ENCODE measurements at regions not wholly inside any gene's neighbourhood (a gene's known extent, or its start where the extent isn't known, plus 50 kb on each side); places are given as distances from the start of the nearest gene placed in this dataset.

DNA sequence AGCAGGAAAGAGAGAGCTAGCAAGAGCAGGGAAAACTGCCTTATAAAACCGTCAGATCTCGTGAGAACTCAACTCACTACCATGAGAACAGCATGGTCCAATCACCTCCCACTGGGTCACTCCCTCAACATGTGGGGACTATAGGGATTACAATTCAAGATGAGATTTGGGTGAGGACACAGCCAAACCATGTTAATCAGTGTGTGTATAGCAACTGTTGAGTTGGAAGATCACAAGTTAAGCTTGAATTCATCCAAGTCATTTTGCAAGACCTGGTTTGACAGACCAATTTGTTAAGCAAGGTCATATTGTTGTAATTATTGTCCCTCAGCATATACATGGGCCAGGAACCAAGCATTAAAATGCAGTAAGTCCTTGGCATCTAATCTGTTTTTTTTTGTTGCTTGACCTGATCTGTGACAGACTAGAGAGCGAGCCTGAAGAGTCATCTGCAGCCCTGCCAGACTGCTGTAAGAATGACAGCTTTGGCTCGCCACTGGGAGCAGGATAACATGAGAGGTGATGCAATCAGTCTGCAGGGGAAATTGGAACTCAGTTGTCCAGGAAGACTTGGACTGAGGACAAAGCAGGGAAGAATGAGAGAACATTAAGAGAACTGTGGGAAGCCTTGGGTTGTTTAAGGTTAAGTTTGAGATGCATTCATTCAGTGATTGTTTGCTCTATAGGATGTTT is 297.6 kb upstream of the SEL1L start:
- TF ChIP-seq CTCF (IDR thresholded peaks at IDR 0.05; ENCODE audit: borderline replicate concordance, control extremely low read depth, extremely low read depth, insufficient read depth, missing control alignments): no peak
- in situ Hi-C loops (cut with MboI; ENCODE audit: low sequenced_read_pairs, unreplicated experiment): no loop called here
- no peak for DNase-seq (ENCODE audit: low spot score)

GRCh38 chr14:81834308-81834707 is 300.7 kb upstream of the SEL1L start:
- in situ Hi-C loops (cut with MboI; ENCODE audit: low sequenced_read_pairs, unreplicated experiment): no loop called here
- no peak for DNase-seq (ENCODE audit: low spot score)
- TF ChIP-seq CTCF (IDR thresholded peaks at IDR 0.05; ENCODE audit: borderline replicate concordance, control extremely low read depth, extremely low read depth, insufficient read depth, missing control alignments): no peak

- DNase-seq (ENCODE audit: low spot score): no peak
- no peak for TF ChIP-seq CTCF (IDR thresholded peaks at IDR 0.05; ENCODE audit: borderline replicate concordance, control extremely low read depth, extremely low read depth, insufficient read depth, missing control alignments)
- in situ Hi-C loops (cut with MboI; ENCODE audit: low sequenced_read_pairs, unreplicated experiment): no loop called here
Observed at GRCh38 chr14:81837304-81837703, 303.7 kb upstream of the SEL1L start.

DNA sequence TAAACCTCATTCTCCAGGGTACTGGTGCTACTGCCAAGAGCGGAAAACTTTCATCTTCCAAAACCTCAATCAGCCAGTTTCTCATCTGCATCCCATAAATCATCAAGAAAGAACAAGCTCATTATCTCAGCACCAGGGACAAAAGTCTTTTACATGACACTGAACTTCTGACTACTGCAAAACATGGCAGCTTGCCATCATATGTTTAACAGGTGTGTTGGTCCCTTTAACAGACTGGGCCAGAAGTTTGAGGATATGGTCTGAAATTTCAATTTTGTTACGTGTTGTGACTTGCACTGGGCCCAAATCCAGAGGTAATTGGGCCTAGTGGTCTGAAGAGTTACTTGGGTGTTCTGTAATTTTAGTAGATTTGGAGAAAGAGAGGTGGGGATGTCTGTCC is 305.4 kb upstream of the SEL1L start:
- in situ Hi-C loops (cut with MboI; ENCODE audit: low sequenced_read_pairs, unreplicated experiment): no loop called here
- TF ChIP-seq CTCF (IDR thresholded peaks at IDR 0.05; ENCODE audit: borderline replicate concordance, control extremely low read depth, extremely low read depth, insufficient read depth, missing control alignments): no peak
- no peak for DNase-seq (ENCODE audit: low spot score)

DNA sequence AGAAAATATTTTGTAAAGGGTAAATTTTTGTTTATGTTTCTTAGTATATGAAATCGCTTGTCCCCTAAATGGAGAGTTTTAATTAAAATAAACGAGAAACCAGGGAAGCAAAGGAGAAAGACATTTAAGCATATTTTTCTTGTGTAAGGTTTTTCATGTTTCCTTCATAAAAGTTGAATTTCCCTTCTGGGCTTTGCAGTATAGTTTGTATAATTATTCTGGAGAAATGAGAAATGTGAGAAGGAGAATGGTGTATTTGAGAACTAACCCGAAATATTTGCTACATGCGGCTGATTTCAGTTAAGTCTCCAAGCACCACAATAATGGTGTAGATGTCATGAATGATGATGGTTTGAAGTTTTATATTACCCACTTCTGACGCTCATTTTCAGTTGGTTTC is 307.7 kb upstream of the SEL1L start:
- DNase-seq (ENCODE audit: low spot score): no peak
- no peak for TF ChIP-seq CTCF (IDR thresholded peaks at IDR 0.05; ENCODE audit: borderline replicate concordance, control extremely low read depth, extremely low read depth, insufficient read depth, missing control alignments)
- in situ Hi-C loops (cut with MboI; ENCODE audit: low sequenced_read_pairs, unreplicated experiment): no loop called here

DNA sequence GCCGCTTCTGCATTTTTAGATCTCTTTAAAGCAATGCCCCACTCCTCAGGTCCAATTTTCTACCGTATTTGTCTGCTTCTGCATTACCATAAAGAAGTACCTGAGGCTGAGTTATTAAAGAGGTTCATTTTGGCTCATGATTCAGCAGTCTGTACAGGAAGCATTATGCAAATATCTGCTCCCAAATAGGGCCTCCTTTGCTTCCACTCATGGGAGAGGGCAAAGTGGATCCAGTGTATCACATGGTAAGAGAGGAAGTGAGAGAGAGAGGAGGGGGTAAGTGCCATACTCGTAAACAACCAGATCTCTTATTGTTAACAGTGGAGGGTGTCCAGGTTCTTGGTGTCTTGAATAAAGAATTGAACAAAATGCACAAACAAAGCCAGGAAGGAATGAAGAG is 316.1 kb upstream of the SEL1L start:
- in situ Hi-C loops (cut with MboI; ENCODE audit: low sequenced_read_pairs, unreplicated experiment): no loop called here

More for the DNA sequence above, 316.1 kb upstream of the SEL1L start:
- DNase-seq (ENCODE audit: low spot score): no peak
- TF ChIP-seq CTCF (IDR thresholded peaks at IDR 0.05; ENCODE audit: borderline replicate concordance, control extremely low read depth, extremely low read depth, insufficient read depth, missing control alignments): no peak

Data from GM13976 (cell line).